Gastroesophageal sphincter (tissue), 3 donors: ENCODE measurements at regions not wholly inside any gene's neighbourhood (a gene's known extent, or its start where the extent isn't known, plus 50 kb on each side); places are given as distances from the start of the nearest gene placed in this dataset.

Source experiments
- CTCF ChIP-seq, 4 experiments: fragments of 200-600 bp in 2 of 4; fragments of 450-650 bp in 2 of 4; sonication (generic) in 1 of 4; IDR thresholded peaks; one replicate each; pipeline ENCODE4 v1.5.1; 2017 to 2019; ENCODE audit warnings: antibody characterized with exemption in 4 of 4, mild to moderate bottlenecking in 2 of 4, moderate library complexity in 2 of 4
- EP300 ChIP-seq: sonication (generic); formaldehyde crosslinking; IDR thresholded peaks from one replicate; pipeline ENCODE4 v1.6.1; 2017; ENCODE audit warnings: antibody characterized with exemption, mild to moderate bottlenecking
- POLR2A ChIP-seq, 2 donors: fragments of 450-650 bp; IDR thresholded peaks; one replicate each; pipeline ENCODE4 v1.6.1; 2017; ENCODE audit warnings: antibody characterized with exemption in 2 of 2, mild to moderate bottlenecking in 2 of 2, moderate library complexity in 1 of 2
- POLR2AphosphoS5 ChIP-seq: sonication (generic); formaldehyde crosslinking; IDR thresholded peaks from one replicate; pipeline ENCODE4 v1.6.1; 2017; ENCODE audit warnings: antibody characterized with exemption

GRCh38 chr11:96785073-96785472 lies 395.3 kb downstream of the JRKL start:
- TF ChIP-seq CTCF (IDR thresholded peaks at IDR 0.05) (no peak), EP300 (no peak), POLR2A (IDR thresholded peaks at IDR 0.05) (no peak), POLR2AphosphoS5 (no peak)
